Type B pancreatic cell (in vitro differentiated cells): ENCODE measurements at regions not wholly inside any gene's neighbourhood (a gene's known extent, or its start where the extent isn't known, plus 50 kb on each side); places are given as distances from the start of the nearest gene placed in this dataset.

Experiments
- DNase-seq: peaks from one replicate; pipeline ENCODE4 v3.0.0; 2021; ENCODE audit warnings: mixed read lengths; ENCODE audit not compliant: unreplicated experiment; ENCODE audit errors: extremely low spot score
- H3K27ac Mint-ChIP-seq: 2 replicates; pipeline ENCODE4 v1.8.0; 2021; ENCODE audit warnings: mild to moderate bottlenecking, mixed read lengths
- H3K27me3 Mint-ChIP-seq: 2 replicates; pipeline ENCODE4 v1.8.0; 2021; ENCODE audit warnings: mixed read lengths
- H3K36me3 Mint-ChIP-seq: 2 replicates; pipeline ENCODE4 v1.8.0; 2021; ENCODE audit warnings: mixed read lengths
- H3K4me1 Mint-ChIP-seq: one replicate; pipeline ENCODE4 v1.8.0; 2021; ENCODE audit warnings: mixed read lengths; ENCODE audit not compliant: unreplicated experiment
- H3K4me3 Mint-ChIP-seq: 2 replicates; pipeline ENCODE4 v1.8.0; 2021; ENCODE audit warnings: mild to moderate bottlenecking, mixed read lengths
- H3K9me3 Mint-ChIP-seq: 2 replicates; pipeline ENCODE4 v1.8.0; 2021; ENCODE audit warnings: mixed read lengths
- CTCF ChIP-seq: fragments of 200-600 bp; sonication (generic); conservative IDR thresholded peaks from 2 replicates; pipeline ENCODE4 v1.5.0; 2021; ENCODE audit warnings: antibody characterized with exemption, mild to moderate bottlenecking

DNA sequence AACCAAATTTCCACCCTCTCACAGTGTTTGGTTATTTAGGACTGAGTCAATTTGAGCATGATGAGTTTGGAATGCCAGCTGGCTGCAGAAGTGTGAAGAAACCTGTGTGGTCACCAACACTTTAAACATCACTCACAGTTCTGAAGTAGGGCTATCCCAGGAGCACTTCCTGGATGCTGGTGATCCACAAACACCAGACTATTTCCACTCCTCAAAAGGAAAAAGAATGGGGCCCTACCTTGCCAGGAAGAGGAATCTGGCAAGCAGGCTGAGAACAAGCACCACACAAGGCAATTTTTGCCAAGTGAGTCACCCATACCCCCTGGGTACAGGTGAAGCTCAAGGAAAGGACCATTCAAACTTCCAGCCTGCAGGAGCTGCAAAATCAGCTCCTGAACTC lies 294.2 kb upstream of the PTGER4 start:
- Mint-ChIP-seq H3K27me3 (no peaks in the 10 kb centered on the region), H3K27ac (no peak overlapping the region), H3K36me3 (no peaks in the 10 kb centered on the region), H3K9me3 (no peaks in the 10 kb centered on the region), H3K4me1 (no peaks in the 10 kb centered on the region), H3K4me3 (no peak overlapping the region)
- TF ChIP-seq CTCF, result no peak
- DNase-seq, result no peak

GRCh38 chr5:40384782-40385390 lies 294.8 kb upstream of the PTGER4 start:
- no peaks in the 10 kb centered on the region for H3K9me3 Mint-ChIP-seq
- H3K27me3 Mint-ChIP-seq, result no peaks in the 10 kb centered on the region
- H3K4me3 Mint-ChIP-seq, result no peak overlapping the region
- no peak for TF ChIP-seq CTCF
- H3K27ac Mint-ChIP-seq, result no peak overlapping the region
- no peaks in the 10 kb centered on the region for H3K4me1 Mint-ChIP-seq
- DNase-seq, result no peak
- no peaks in the 10 kb centered on the region for H3K36me3 Mint-ChIP-seq

DNA sequence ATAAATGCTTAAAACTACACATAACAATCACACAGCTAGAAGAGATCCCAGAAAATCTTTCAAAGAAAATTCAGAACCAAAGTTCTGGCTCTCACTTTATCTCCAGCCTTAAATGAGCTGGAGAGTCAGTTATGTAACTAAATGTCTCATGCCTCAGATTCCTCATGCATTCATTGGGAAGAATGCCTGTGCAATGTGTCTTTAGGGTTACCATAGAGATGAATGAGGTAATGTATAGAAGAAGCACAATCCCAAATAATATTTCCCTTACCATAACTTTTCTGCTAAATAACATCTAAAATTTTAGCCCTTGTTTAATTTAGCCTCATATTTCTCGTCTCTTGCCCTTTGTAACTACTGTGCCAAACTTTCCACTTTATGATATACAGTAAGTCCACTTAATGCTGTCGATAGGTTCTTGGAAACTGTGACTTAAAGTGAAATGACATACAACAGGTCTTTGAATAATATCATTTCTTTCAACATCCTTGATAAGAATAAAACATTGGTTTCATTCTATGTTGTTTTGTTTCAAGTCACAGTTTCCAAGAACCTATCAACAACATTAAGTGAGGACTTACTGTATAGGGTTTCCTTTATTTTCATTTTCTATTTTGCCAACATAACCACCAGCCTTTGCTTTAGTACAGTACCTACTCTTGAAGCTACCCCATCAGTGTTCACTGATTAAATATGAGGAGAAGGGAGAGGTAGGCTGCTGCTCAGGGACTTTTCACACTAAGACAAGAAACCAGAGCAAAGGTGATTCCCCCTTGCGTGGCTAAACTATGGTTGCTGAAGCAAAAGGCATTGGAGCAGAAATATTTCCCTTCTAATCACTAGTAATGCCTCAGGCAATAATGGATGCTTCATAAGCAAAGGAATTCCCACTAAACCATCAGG lies 295.7 kb upstream of the PTGER4 start:
- Mint-ChIP-seq H3K27me3 (no peaks in the 10 kb centered on the region), H3K27ac (no peak overlapping the region), H3K36me3 (no peaks in the 10 kb centered on the region), H3K9me3 (no peaks in the 10 kb centered on the region), H3K4me1 (no peaks in the 10 kb centered on the region), H3K4me3 (no peak overlapping the region)
- no peak for DNase-seq
- no peak for TF ChIP-seq CTCF

DNA sequence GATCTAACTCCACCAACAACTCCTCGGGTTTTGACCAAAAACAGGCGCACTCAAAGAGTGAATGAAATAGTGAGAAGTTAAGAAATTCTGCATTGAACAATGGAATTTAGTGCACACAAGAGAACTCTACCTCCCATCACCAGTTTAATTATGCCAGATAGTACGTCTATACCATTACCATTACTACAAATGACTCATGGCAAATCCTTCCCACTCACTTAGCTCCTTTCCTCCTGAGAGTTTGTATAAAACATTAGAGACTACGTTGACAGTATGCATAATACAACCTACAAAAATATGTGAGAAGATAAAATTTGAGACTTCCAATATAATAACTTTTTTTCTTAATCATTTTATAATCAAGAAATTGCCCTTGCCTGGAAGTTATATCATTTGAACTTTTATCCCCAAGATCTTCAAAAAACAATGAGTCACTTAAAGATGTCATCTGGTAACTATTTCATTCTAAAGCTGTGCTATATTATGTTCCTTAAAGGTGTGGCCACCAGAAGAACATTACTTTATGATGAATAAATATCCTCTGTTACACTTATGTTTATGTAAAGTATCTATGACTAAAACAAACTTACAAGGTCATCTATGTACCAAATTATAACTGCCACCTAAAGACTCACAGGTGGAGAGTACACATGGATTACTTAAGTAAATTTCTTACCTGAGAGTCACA lies 297.9 kb upstream of the PTGER4 start:
- Mint-ChIP-seq H3K4me1 (no peaks in the 10 kb centered on the region), H3K36me3 (no peaks in the 10 kb centered on the region), H3K27ac (no peak overlapping the region), H3K4me3 (no peak overlapping the region), H3K27me3 (no peaks in the 10 kb centered on the region), H3K9me3 (no peaks in the 10 kb centered on the region)
- no peak for TF ChIP-seq CTCF
- no peak for DNase-seq

DNA sequence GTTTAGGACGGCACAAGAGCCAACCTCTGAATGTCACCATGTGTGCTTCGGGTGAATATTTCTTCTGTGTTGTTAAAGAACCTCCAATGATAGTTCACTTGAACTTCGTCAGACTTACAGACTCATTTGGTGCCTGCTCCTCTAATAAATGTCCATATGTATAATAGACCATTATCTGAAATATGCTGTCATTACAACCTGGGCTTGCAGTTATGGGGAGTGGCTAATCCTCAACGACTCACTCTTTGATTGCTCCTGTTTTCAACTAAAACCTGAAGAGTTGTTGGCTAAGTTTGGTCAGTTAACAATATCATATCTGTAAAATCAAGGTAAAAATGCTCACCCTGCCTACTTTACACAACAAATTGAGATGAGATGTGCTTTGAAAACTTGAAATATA lies 298.7 kb upstream of the PTGER4 start:
- no peaks in the 10 kb centered on the region for H3K9me3 Mint-ChIP-seq
- H3K27me3 Mint-ChIP-seq, result no peaks in the 10 kb centered on the region
- no peak for TF ChIP-seq CTCF
- no peaks in the 10 kb centered on the region for H3K36me3 Mint-ChIP-seq
- no peak overlapping the region for H3K27ac Mint-ChIP-seq
- DNase-seq, result no peak
- H3K4me1 Mint-ChIP-seq, result no peaks in the 10 kb centered on the region
- H3K4me3 Mint-ChIP-seq, result no peak overlapping the region
